ENCODE measurements at regions not wholly inside any gene's neighbourhood (a gene's known extent, or its start where the extent isn't known, plus 50 kb on each side); places are given as distances from the start of the nearest gene placed in this dataset.
"Not testable (repeated sequence)": the region's sequence is repeated elsewhere in the genome, so short reads cannot be mapped to it uniquely, and the experiment has no call there.

DNA sequence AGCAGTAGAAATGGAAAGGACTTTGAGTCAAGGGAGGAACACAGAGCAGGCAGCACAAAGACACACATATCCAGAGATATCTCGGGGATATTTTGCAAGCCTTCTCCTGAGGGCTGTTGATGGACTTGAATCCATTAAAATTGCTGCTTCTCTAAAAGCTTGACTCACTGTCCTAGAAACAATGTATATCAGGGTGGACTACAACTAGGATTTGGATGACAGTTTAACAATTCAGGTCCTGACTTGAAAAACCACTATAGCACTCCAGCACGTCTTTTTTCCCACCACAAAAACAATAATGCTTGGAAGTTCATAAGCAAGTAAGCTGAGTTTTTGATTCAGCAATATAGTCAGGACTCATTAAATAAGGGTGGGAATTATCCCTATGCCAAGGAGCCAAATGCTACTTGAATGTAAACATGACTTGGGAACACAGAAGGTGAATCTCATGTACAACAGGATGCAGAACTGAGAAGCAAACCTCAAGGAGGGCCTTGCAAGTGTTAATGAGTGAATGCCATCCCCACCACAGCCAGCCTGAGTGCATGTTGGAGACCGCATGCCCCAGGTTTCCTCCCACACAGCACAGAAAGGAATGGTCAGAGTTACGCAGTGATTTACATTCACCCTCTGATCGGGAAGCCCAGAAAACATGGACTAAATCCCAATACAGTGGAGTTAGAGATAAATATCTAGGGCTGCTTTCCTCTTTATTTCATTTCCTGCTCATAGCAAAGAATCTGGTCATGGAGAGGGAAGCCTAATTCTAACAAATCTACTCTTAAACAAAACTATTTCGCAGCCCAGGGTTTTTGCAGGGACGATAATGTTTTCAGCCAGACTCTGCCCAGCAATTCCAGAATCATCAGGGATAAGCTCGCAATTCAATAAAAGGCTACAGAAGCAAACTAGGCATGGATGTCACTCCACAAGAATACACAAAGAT, 98.4 kb upstream of the OR9G4 start:
- TF ChIP-seq POLR2A (IDR thresholded peaks at IDR 0.05; ENCODE audit: low read depth, low read length), result no peak
- DNase-seq (ENCODE audit: insufficient read length, low spot score) (no peak), FAIRE-seq (no peak)

DNA sequence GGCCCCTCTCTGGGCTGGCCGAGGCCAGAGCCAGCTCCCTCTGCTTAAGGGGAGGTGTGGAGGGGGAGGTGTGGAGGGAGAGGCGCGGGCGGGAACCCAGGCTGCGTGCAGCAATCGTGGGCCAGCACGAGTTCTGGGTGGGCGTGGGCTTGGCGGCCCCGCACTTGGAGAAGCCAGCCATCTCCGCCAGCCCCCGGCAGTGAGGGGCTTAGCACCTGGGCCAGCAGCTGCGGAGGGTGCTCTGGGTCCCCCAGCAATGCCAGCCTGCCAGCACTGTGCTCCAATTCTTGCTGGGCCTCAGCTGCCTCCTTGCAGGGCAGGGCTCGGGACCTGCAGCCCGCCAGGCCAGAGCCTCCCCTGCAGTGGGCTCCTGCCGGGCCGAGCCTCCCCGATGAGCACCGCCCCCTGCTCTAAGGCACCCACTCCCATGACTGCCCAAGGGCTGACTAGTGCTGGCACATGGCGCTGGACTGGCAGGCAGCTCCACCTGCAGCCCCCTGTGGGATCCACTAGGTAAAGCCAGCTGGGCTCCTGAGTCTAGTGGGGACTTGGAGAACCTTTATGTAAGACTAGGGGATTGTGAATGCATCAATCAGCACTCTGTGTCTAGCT, 96.7 kb upstream of the OR9G4 start:
- no peak for DNase-seq (ENCODE audit: insufficient read length, low spot score)
- no peak for TF ChIP-seq POLR2A (IDR thresholded peaks at IDR 0.05; ENCODE audit: low read depth, low read length)
- FAIRE-seq, result no peak

DNA sequence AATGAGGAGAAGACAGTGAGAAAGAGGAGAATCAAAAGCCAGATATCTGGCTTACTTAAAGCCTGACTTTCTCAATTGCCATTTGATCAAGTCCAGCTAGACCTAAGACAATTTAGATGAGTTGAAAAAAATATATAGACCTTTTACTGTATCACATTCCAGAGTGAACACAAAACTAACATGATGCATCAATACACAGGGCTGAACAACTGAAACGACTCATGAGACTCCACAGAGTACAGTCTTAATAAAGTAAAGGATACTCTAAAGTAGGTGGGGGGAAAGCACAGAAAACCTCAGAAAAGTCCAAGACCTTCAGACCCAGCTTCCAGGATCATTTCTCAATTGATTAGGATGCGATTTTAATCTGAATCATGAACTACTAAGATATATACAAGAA, 95.3 kb upstream of the OR9G4 start:
- DNase-seq (ENCODE audit: insufficient read length, low spot score), result no peak
- TF ChIP-seq POLR2A (IDR thresholded peaks at IDR 0.05; ENCODE audit: low read depth, low read length), result no peak
- FAIRE-seq, result no peak

DNA sequence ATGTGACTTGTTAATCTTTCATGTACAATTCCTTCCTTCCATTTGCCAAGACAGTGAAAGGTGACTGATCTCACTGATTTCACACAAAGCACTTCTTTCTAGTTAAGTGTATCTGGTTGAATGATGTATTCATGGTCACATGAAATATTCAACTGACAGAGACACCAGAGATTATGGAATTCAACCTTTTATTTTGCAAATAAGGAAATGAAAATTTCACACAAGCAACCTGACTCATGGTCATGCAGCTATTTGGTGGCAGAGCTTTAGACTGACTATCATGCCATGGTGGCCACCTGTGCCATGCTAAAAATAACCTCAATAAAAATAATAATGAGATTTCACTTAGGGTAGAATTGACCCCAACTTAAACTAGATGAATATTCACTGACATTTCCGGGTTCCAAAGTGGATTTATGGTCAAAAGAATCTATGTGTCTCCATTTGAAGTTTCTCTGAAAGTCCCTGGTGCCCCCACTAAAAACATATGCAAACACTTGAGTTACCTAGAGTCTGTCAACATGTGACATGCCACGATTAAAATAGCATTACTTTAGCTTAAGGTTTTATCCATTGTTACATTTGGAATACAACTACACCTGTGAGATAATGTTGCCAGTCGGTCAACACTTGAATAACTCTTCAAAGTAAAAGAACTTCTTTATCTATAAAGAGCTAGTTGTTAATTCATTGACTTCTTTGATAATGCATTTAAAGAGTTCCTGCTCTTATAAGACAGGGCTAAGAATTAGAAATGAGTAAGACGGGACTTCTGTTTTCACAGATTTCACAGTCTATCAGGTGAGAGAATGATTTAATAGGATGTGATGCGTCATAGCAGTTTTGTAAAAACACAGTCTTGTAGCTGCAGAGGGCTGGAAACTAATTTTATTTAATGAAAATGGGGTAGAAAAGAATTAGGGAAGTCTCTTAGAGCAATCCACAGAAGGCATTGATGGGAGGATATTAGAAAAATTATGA, 94.6 kb upstream of the OR9G4 start:
- TF ChIP-seq POLR2A (IDR thresholded peaks at IDR 0.05; ENCODE audit: low read depth, low read length), result no peak
- FAIRE-seq (no peak), DNase-seq (ENCODE audit: insufficient read length, low spot score) (no peak)

DNA sequence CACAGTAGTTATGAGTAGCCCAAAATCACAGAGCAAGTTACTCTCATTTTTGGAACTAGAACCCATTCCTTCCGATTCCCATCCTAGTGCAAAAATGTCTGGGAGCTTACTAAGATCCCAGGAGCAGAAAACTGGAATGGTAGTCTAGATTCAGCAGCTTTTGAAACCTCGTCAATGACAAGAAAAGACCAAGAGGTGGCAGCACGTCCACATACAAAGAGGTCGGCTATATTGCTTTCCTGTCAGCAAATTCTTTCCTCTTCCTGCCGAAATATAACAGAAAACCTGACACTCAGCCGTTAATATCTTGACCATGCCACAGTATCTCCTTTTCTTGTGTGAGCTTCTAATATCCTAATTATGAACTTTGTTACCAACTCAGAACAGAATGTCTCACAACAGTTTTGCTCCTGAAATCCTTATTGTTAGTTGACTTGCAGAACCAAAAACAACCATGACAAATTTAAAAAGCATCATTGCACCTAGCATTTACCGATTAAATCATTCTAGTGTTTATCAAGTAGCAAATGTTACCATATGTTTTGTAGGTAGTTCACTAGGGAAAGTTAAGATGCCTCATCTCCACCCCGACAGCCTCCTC, 92.8 kb upstream of the OR9G4 start:
- DNase-seq (ENCODE audit: insufficient read length, low spot score) (peak; percentile 6), FAIRE-seq (peak; percentile 30)
- TF ChIP-seq POLR2A (IDR thresholded peaks at IDR 0.05; ENCODE audit: low read depth, low read length), result no peak

DNA sequence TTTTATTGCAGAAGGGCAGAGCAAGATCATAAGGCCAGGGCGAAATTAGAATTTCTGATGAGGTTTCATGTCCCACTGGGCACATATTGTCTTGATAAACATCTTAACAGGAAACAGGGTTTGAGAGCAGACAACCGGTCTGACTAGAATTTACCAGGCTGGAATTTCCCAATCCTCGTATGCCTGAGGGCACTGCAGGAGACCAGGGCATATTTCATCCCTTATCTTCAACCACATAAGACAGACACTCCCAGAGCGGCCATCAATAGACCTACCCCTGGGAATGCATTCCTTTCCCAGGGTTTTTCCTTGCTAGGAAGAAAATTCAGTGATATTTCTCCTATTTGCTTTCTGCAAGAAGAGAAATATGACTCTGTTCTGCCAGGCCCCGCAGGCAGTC, 78.9 kb upstream of the OR9G4 start:
- FAIRE-seq, result not testable (repeated sequence)

DNA sequence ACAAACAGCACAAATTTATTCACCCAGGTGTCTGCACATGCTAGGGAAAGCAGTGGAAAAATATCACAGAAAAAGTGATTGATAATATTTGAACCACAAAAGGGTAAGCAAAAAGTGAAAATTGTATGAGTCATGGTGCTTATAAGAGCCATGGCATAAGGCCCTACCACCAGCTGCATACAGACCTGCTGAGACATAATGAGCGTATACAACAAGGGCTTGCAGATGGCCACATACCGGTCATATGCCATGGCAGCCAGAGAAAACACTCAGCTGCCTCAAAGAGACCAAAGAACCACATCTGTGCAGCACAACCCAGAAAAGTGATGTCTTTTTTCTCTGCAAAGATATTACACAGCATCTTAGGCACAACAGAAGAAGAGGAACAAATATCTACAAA, 71.4 kb upstream of the OR9G4 start:
- FAIRE-seq (no peak), DNase-seq (ENCODE audit: insufficient read length, low spot score) (no peak)
- TF ChIP-seq POLR2A (IDR thresholded peaks at IDR 0.05; ENCODE audit: low read depth, low read length), result no peak

More for the DNA sequence above, 78.9 kb upstream of the OR9G4 start:
- DNase-seq (ENCODE audit: insufficient read length, low spot score), result not testable (repeated sequence)

DNA sequence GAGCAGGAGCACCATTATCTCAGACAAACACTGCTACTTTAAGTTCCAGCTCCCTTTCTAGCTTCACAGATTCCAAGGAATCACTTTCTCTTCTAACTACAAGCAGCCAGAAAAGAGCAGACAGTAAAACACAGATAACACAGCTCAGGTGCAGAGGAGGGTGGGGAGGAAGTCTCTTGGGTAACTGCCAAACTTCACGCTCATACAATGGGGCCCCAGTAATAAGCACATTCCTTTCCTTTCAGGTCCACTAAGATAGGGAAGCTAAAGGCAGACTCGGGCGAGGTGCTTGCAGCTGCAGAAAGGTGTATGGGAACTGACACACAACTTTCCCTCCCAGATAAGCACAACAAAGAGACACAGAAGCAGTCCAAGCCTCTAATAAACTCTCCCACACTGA, 69.2 kb upstream of the OR9G4 start:
- no peak for FAIRE-seq

DNA sequence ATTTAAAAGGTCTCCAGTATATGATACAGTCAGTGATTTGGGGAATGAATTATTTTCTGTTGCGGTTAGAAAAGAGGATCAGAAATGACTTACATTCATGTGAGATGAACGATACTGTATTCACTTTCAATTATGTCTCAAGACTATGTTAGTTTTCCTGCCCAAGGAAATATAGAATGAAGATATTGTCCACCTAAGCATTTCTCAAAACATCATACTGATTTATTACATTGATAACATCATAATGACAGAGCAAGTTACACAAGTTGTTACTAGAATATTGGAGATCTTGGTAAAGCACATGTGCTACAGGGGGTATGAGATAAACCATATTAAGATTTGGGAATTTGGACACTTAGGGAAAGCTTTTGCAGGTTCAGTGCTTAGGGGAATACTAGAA, 67.8 kb upstream of the OR9G4 start:
- FAIRE-seq (no peak), DNase-seq (ENCODE audit: insufficient read length, low spot score) (no peak)
- no peak for TF ChIP-seq POLR2A (IDR thresholded peaks at IDR 0.05; ENCODE audit: low read depth, low read length)

More for the DNA sequence above, 69.2 kb upstream of the OR9G4 start:
- no peak for DNase-seq (ENCODE audit: insufficient read length, low spot score)
- TF ChIP-seq POLR2A (IDR thresholded peaks at IDR 0.05; ENCODE audit: low read depth, low read length), result no peak

DNA sequence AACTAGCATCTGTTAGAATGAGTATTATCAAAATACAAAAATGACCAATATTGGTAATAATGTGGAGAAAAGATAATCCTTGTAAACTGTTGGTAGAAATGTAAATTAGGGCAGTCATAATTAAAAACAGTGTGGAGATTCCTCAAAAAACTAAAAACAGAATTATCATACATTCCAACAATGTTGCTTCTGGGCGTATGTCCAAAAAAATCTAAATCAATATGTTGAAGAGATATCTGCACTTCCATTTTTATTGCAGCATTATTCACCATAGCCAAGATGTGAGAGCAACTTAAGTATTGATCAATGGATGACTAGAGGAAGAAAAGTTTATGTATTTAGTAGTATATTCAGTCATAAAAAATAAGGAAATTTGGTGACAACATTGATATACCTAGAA, 59.8 kb upstream of the OR9G4 start:
- DNase-seq (ENCODE audit: insufficient read length, low spot score), result no peak
- FAIRE-seq, result no peak
- TF ChIP-seq POLR2A (IDR thresholded peaks at IDR 0.05; ENCODE audit: low read depth, low read length), result no peak

DNA sequence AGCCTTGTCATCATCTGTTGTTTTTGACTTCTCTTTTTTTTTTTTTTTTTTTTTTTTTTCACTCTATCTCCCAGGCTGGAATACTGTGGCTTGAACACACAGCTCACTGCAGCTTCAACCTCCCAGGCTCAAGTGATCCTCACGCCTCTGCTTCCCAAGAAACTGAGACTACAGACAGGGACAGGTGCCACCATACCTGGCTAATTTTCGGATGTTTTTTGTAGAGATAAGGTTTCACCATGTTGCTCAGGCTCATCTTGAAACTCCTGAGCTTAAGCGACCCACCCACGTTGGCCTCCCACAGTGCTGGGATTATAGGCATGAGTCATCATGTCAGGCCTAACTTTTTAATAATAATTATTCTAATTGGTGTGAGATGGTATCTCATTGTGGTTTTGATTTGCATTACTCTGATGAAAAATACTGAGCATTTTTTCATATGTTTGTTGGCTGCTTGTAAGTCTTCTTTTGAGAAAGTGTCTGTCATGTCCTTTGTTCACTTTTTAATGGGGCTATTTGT, 51.3 kb upstream of the OR9G4 start:
- no peak for TF ChIP-seq POLR2A (IDR thresholded peaks at IDR 0.05; ENCODE audit: low read depth, low read length)
- FAIRE-seq, result no peak
- no peak for DNase-seq (ENCODE audit: insufficient read length, low spot score)
